AG10803 (cell line): ENCODE measurements at regions not wholly inside any gene's neighbourhood (a gene's known extent, or its start where the extent isn't known, plus 50 kb on each side); places are given as distances from the start of the nearest gene placed in this dataset.

Experiments
- DNase-seq: peaks from one replicate; pipeline ENCODE4 v3.0.0; 2010; ENCODE audit warnings: low read depth
- H3K4me3 ChIP-seq: 2 replicates; pipeline ENCODE4 v1.5.1; 2011; ENCODE audit warnings: mild to moderate bottlenecking, low read length, control low read depth
- CTCF ChIP-seq: conservative IDR thresholded peaks from 2 replicates; pipeline ENCODE4 v1.5.1; 2011; ENCODE audit warnings: mild to moderate bottlenecking, low read length, control low read depth, inconsistent platforms

- TF ChIP-seq CTCF: no peak
- no peak for DNase-seq
- no peak overlapping the region for H3K4me3 ChIP-seq
These were observed 308.9 kb downstream of the NR2F1-AS1 start for GRCh38 chr5:93272108-93272507.

GRCh38 chr5:93267736-93268135, 313.3 kb downstream of the NR2F1-AS1 start:
- no peak overlapping the region for H3K4me3 ChIP-seq
- no peak for TF ChIP-seq CTCF
- DNase-seq: no peak

GRCh38 chr5:93267276-93267675, 313.7 kb downstream of the NR2F1-AS1 start:
- no peak for DNase-seq
- no peak overlapping the region for H3K4me3 ChIP-seq
- TF ChIP-seq CTCF: no peak

- no peak for TF ChIP-seq CTCF
- DNase-seq: peak; percentile 22
These were observed 323.4 kb downstream of the NR2F1-AS1 start for GRCh38 chr5:93257616-93258015.

GRCh38 chr5:93255796-93256195, 325.2 kb downstream of the NR2F1-AS1 start:
- no peak for TF ChIP-seq CTCF
- DNase-seq: no peak

More at GRCh38 chr5:93257616-93258015, 323.4 kb downstream of the NR2F1-AS1 start:
- no peak overlapping the region for H3K4me3 ChIP-seq

GRCh38 chr5:93252165-93252564, 328.9 kb downstream of the NR2F1-AS1 start:
- no peak overlapping the region for H3K4me3 ChIP-seq
- DNase-seq: no peak
- TF ChIP-seq CTCF: peak; percentile 11; the same call in 1 of the 2 replicates

More at GRCh38 chr5:93255796-93256195, 325.2 kb downstream of the NR2F1-AS1 start:
- H3K4me3 ChIP-seq: no peak overlapping the region

- TF ChIP-seq CTCF: no peak
- no peak overlapping the region for H3K4me3 ChIP-seq
These were observed 329.7 kb downstream of the NR2F1-AS1 start for GRCh38 chr5:93251347-93251746.

More at GRCh38 chr5:93251347-93251746, 329.7 kb downstream of the NR2F1-AS1 start:
- no peak for DNase-seq
